ENCODE measurements at regions not wholly inside any gene's neighbourhood (a gene's known extent, or its start where the extent isn't known, plus 50 kb on each side); places are given as distances from the start of the nearest gene placed in this dataset.

- Histone ChIP-seq H3K4me2 (ENCODE audit: insufficient read depth, low read length) (no peak overlapping the region), H3K4me1 (replicated peaks in 1 of 2; ENCODE audit: control insufficient read depth in 2 of 2, insufficient read depth in 2 of 2, low read length in 2 of 2) (no peaks in the 10 kb centered on the region), H3K4me3 (no peak overlapping the region), H3K27ac (ENCODE audit: extremely low read depth, low read depth, low read length) (no peak overlapping the region), H3K9me1 (ENCODE audit: control insufficient read depth, insufficient read depth, low read length) (no peaks in the 10 kb centered on the region), H3K79me2 (ENCODE audit: control insufficient read depth, insufficient read depth, low read length) (no peaks in the 10 kb centered on the region), H3K9me3 (replicated peaks; ENCODE audit: control insufficient read depth, insufficient read depth, low read depth, low read length) (no peaks in the 10 kb centered on the region), H3K36me3 (ENCODE audit: control insufficient read depth, insufficient read depth, low read length) (no peaks in the 10 kb centered on the region), H2AFZ (ENCODE audit: low read depth, low read length) (no peak overlapping the region), H3K27me3 (ENCODE audit: control insufficient read depth in 2 of 2, insufficient read depth in 2 of 2, low read length in 2 of 2) (no peaks in the 10 kb centered on the region), H4K20me1 (replicated peaks; ENCODE audit: control insufficient read depth, insufficient read depth, low read length) (no peaks in the 10 kb centered on the region), H3K9ac (ENCODE audit: insufficient read depth in 1 of 2, low read depth in 2 of 2, low read length in 2 of 2) (no peak overlapping the region)
- WGBS (ENCODE audit: insufficient coverage, low coverage, missing lambda C conversion rate): 2% methylated on average over 6 of the region's 6 CpGs
- in situ Hi-C loops (cut with MboI): no loop called here
- ATAC-seq (no peak), FAIRE-seq (no peak), DNase-seq (ENCODE audit: extremely low read depth in 1 of 4, low spot score in 3 of 4) (no peak)
- CTCF ChIA-PET (ENCODE audit: low intra/inter-chr PET ratio): no interaction called here
- no TSS peak for BruUV-seq (replicated peaks)
- no peak for TF ChIP-seq BRCA1 (IDR thresholded peaks at IDR 0.05)
- no peak for TF ChIP-seq BRCA1 (CRISPR knock-in tag; IDR thresholded peaks at IDR 0.05)
- TF ChIP-seq SMARCA4 (IDR thresholded peaks at IDR 0.05): no peak
- intact Hi-C loops (cut with micrococcal nuclease): no loop called here
- POLR2A ChIA-PET: no interaction called here
Measured at GRCh38 chr7:54397836-54398612, 144.2 kb upstream of the VSTM2A start.

GRCh38 chr7:54398863-54399262, 143.3 kb upstream of the VSTM2A start:
- no peaks in the 10 kb centered on the region for H3K9me1 ChIP-seq (ENCODE audit: control insufficient read depth, insufficient read depth, low read length)
- in situ Hi-C loops (cut with MboI): no loop called here
- no peak overlapping the region for H3K27ac ChIP-seq (ENCODE audit: extremely low read depth, low read depth, low read length)
- H3K9ac ChIP-seq (ENCODE audit: insufficient read depth in 1 of 2, low read depth in 2 of 2, low read length in 2 of 2): no peak overlapping the region
- H3K79me2 ChIP-seq (ENCODE audit: control insufficient read depth, insufficient read depth, low read length): no peaks in the 10 kb centered on the region
- POLR2A ChIA-PET: no interaction called here
- intact Hi-C loops (cut with micrococcal nuclease): no loop called here
- no peak overlapping the region for H2AFZ ChIP-seq (ENCODE audit: low read depth, low read length)
- H3K27me3 ChIP-seq (ENCODE audit: control insufficient read depth in 2 of 2, insufficient read depth in 2 of 2, low read length in 2 of 2): no peaks in the 10 kb centered on the region
- no peak for ATAC-seq
- no peak overlapping the region for H3K4me3 ChIP-seq
- no peak for DNase-seq (ENCODE audit: extremely low read depth in 1 of 4, low spot score in 3 of 4)
- no peak for TF ChIP-seq ZNF79 (CRISPR knock-in tag; IDR thresholded peaks at IDR 0.05; ENCODE audit: low read depth)
- 1% methylated on average over 5 of the region's 5 CpGs for WGBS (ENCODE audit: insufficient coverage, low coverage, missing lambda C conversion rate)
- CTCF ChIA-PET (ENCODE audit: low intra/inter-chr PET ratio): no interaction called here
- no peak overlapping the region for H3K4me2 ChIP-seq (ENCODE audit: insufficient read depth, low read length)
- H3K36me3 ChIP-seq (ENCODE audit: control insufficient read depth, insufficient read depth, low read length): no peaks in the 10 kb centered on the region
- no peak for FAIRE-seq
- H3K9me3 ChIP-seq (replicated peaks; ENCODE audit: control insufficient read depth, insufficient read depth, low read depth, low read length): no peaks in the 10 kb centered on the region
- no peaks in the 10 kb centered on the region for H3K4me1 ChIP-seq (replicated peaks in 1 of 2; ENCODE audit: control insufficient read depth in 2 of 2, insufficient read depth in 2 of 2, low read length in 2 of 2)
- no TSS peak for BruUV-seq (replicated peaks)
- H4K20me1 ChIP-seq (replicated peaks; ENCODE audit: control insufficient read depth, insufficient read depth, low read length): no peaks in the 10 kb centered on the region
